Transverse colon (tissue), 4 donors: ENCODE measurements at regions not wholly inside any gene's neighbourhood (a gene's known extent, or its start where the extent isn't known, plus 50 kb on each side); places are given as distances from the start of the nearest gene placed in this dataset.

Experiments
- DNase-seq: peaks from one replicate; pipeline ENCODE4 v3.0.0-alpha.2; 2019
- H3K27ac ChIP-seq, 4 donors: fragments of 200-600 bp; sonication (generic); 2 replicates each; pipeline ENCODE4 v1.5.1; 2016 to 2018; ENCODE audit warnings: inconsistent platforms in 4 of 4
- H3K27me3 ChIP-seq: fragments of 200-600 bp; sonication (generic); 2 replicates; pipeline ENCODE4 v1.5.1; 2017; ENCODE audit warnings: inconsistent platforms
- H3K36me3 ChIP-seq, 4 donors: fragments of 200-600 bp; sonication (generic); 2 replicates each; pipeline ENCODE4 v1.5.1; 2017 to 2019; ENCODE audit warnings: inconsistent platforms in 4 of 4
- H3K4me1 ChIP-seq, 4 donors: fragments of 200-600 bp; sonication (generic); 2 replicates each; pipeline ENCODE4 v1.5.1; 2017 to 2020; ENCODE audit warnings: inconsistent platforms in 4 of 4
- H3K4me3 ChIP-seq, 4 donors: fragments of 200-600 bp; sonication (generic); 1 replicate in 1 of 4; 2 replicates in 3 of 4; pipeline versions ENCODE4 v1.5.1 to v1.6.1; 2017 to 2019; ENCODE audit warnings: inconsistent platforms in 4 of 4
- H3K9me3 ChIP-seq, 2 donors: fragments of 200-600 bp; sonication (generic); 2 replicates each; pipeline ENCODE4 v1.5.1; 2017 to 2019; ENCODE audit warnings: inconsistent platforms in 2 of 2
- CTCF ChIP-seq, 5 experiments: fragments of 200-600 bp in 3 of 5; fragments of 450-650 bp in 2 of 5; sonication (generic) in 3 of 5; IDR thresholded peaks; 1 replicate in 2 of 5; 2 replicates in 3 of 5; pipeline ENCODE4 v1.5.1; 2016 to 2017; ENCODE audit warnings: antibody characterized with exemption in 5 of 5, inconsistent platforms in 3 of 5, mild to moderate bottlenecking in 2 of 5, moderate library complexity in 1 of 5
- EP300 ChIP-seq: sonication (generic); formaldehyde crosslinking; IDR thresholded peaks from one replicate; pipeline ENCODE4 v1.6.1; 2017; ENCODE audit warnings: antibody characterized with exemption, low read depth
- POLR2A ChIP-seq: fragments of 450-650 bp; IDR thresholded peaks from one replicate; pipeline ENCODE4 v1.6.1; 2016; ENCODE audit warnings: antibody characterized with exemption, mild to moderate bottlenecking, moderate library complexity
- POLR2AphosphoS5 ChIP-seq, 3 donors: sonication (generic); formaldehyde crosslinking; IDR thresholded peaks; one replicate each; pipeline ENCODE4 v1.6.1; 2016; ENCODE audit warnings: antibody characterized with exemption in 3 of 3
- WGBS, 2 donors: methylation state at CpG; one replicate each; pipeline ENCODE4 v1.1.5; 2018; ENCODE audit warnings: low coverage in 1 of 2; 5-methylcytosine and 5-hydroxymethylcytosine counted together
- in situ Hi-C, 4 donors: fragments of 200-750 bp; cut with MboI; loops; one replicate each; pipeline versions ENCODE4 v1.15.0 to v1.15.1; 2017; ENCODE audit warnings: low sequenced_read_pairs in 3 of 4, low pct_ligation_motif_present in 1 of 4, low pct_unique_long_range_greater_than_20kb in 1 of 4
- intact Hi-C: fragments of 100-400 bp; cut with DNase I; formaldehyde crosslinking; loops from one replicate; pipeline ENCODE4 v1.15.1; 2023; ENCODE audit warnings: low total_unique reads

- Histone ChIP-seq H3K36me3 (peaks cover 0 to 27% (median 5%) of the 10 kb centered on the region in 4 donors), H3K4me1 (no peaks in the 10 kb centered on the region), H3K9me3 (peaks cover 77 to 83% of the 10 kb centered on the region in 2 donors), H3K4me3 (no peak overlapping the region), H3K27ac (no peak overlapping the region), H3K27me3 (no peaks in the 10 kb centered on the region)
- intact Hi-C loops (no loop called here), in situ Hi-C loops (loop anchor here in 1 of 4 donors (25.0 kb wide), 1 partner anchor 148 kb away; no protein-coding TSS in a partner anchor)
- 90% methylated on average over 2 of the region's 2 CpGs; no CpG with 5 or more reads in 1 of the 2 donors for WGBS, 2 donors
- DNase-seq, result no peak
- no peak for TF ChIP-seq POLR2A
- TF ChIP-seq POLR2AphosphoS5 (IDR thresholded peaks at IDR 0.05), result no peak
- TF ChIP-seq EP300, result no peak
- no peak for TF ChIP-seq CTCF (IDR thresholded peaks at IDR 0.05)
Measured at GRCh38 chr16:31764103-31764502, 109.5 kb upstream of the ZNF267 start.

- no peak for DNase-seq
- no peak overlapping the region for H3K4me3 ChIP-seq
- H3K36me3 ChIP-seq, result peaks cover 0 to 10% (median under 1%) of the 10 kb centered on the region in 4 donors
- no peaks in the 10 kb centered on the region for H3K4me1 ChIP-seq
- H3K27me3 ChIP-seq, result no peaks in the 10 kb centered on the region
- intact Hi-C loops (no loop called here), in situ Hi-C loops (loop anchor here in 1 of 4 donors (25.0 kb wide), 1 partner anchor 145 kb away; no protein-coding TSS in a partner anchor)
- TF ChIP-seq POLR2AphosphoS5 (IDR thresholded peaks at IDR 0.05) (no peak), EP300 (no peak), POLR2A (no peak), CTCF (IDR thresholded peaks at IDR 0.05) (no peak)
- H3K27ac ChIP-seq, result no peak overlapping the region
- peaks cover 79 to 84% of the 10 kb centered on the region in 2 donors for H3K9me3 ChIP-seq
- WGBS, 2 donors, result 97 to 98% methylated on average over 10 of the region's 10 CpGs
Measured at GRCh38 chr16:31767267-31767666, 106.3 kb upstream of the ZNF267 start.

- H3K4me1 ChIP-seq, result no peaks in the 10 kb centered on the region
- no peak overlapping the region for H3K4me3 ChIP-seq
- no peaks in the 10 kb centered on the region for H3K36me3 ChIP-seq
- 88% methylated on average over 1 of the region's 1 CpG; no CpG with 5 or more reads in 1 of the 2 donors for WGBS, 2 donors
- peaks cover 46 to 58% of the 10 kb centered on the region in 2 donors for H3K9me3 ChIP-seq
- no peak for DNase-seq
- in situ Hi-C loops (no loop called here), intact Hi-C loops (no loop called here)
- H3K27ac ChIP-seq, result no peak overlapping the region
- TF ChIP-seq POLR2A, result no peak
- TF ChIP-seq EP300, result no peak
- no peak for TF ChIP-seq POLR2AphosphoS5 (IDR thresholded peaks at IDR 0.05)
- H3K27me3 ChIP-seq, result no peaks in the 10 kb centered on the region
Measured at GRCh38 chr16:31780342-31780741, 93.3 kb upstream of the ZNF267 start.

GRCh38 chr16:31785126-31785525 lies 88.5 kb upstream of the ZNF267 start:
- Histone ChIP-seq H3K4me1 (no peaks in the 10 kb centered on the region), H3K4me3 (no peak overlapping the region), H3K27me3 (no peaks in the 10 kb centered on the region), H3K27ac (no peak overlapping the region), H3K9me3 (peaks cover 33 to 39% of the 10 kb centered on the region in 2 donors), H3K36me3 (no peaks in the 10 kb centered on the region)
- DNase-seq, result no peak
- WGBS, 2 donors, result 73 to 78% methylated on average over 2 of the region's 2 CpGs
- intact Hi-C loops (no loop called here), in situ Hi-C loops (no loop called here)
- TF ChIP-seq EP300, result no peak
- no peak for TF ChIP-seq POLR2AphosphoS5 (IDR thresholded peaks at IDR 0.05)
- no peak for TF ChIP-seq POLR2A
- TF ChIP-seq CTCF (IDR thresholded peaks at IDR 0.05), result no peak

GRCh38 chr16:31807086-31807485 lies 66.5 kb upstream of the ZNF267 start:
- TF ChIP-seq POLR2AphosphoS5 (IDR thresholded peaks at IDR 0.05) (no peak), EP300 (no peak), POLR2A (no peak), CTCF (IDR thresholded peaks at IDR 0.05) (no peak)
- H3K4me3 ChIP-seq, result no peak overlapping the region
- in situ Hi-C loops, result no loop called here
- H3K4me1 ChIP-seq, result no peaks in the 10 kb centered on the region
- no peaks in the 10 kb centered on the region for H3K9me3 ChIP-seq
- DNase-seq, result no peak
- 79 to 91% methylated on average over 3 of the region's 3 CpGs for WGBS, 2 donors
- intact Hi-C loops, result no loop called here
- no peak overlapping the region for H3K27ac ChIP-seq
- no peaks in the 10 kb centered on the region for H3K36me3 ChIP-seq
- H3K27me3 ChIP-seq, result no peaks in the 10 kb centered on the region
